Testis (tissue), 2 donors: ENCODE measurements at regions not wholly inside any gene's neighbourhood (a gene's known extent, or its start where the extent isn't known, plus 50 kb on each side); places are given as distances from the start of the nearest gene placed in this dataset.

ENCODE experiments used
- CTCF ChIP-seq, 3 experiments: fragments of 450-650 bp in 2 of 3; fragments of 200-600 bp in 1 of 3; sonication (generic) in 1 of 3; IDR thresholded peaks; one replicate each; pipeline ENCODE4 v1.5.1; 2016 to 2019; ENCODE audit warnings: antibody characterized with exemption in 3 of 3, mild to moderate bottlenecking in 2 of 3, moderate library complexity in 1 of 3
- POLR2A ChIP-seq: fragments of 450-650 bp; IDR thresholded peaks from one replicate; pipeline ENCODE4 v1.6.1; 2017; ENCODE audit warnings: antibody characterized with exemption, mild to moderate bottlenecking, moderate library complexity

- TF ChIP-seq CTCF (IDR thresholded peaks at IDR 0.05) (no peak), POLR2A (no peak)
Measured at GRCh38 chr12:85559127-85559526, 277.1 kb downstream of the RASSF9 start.
